ENCODE measurements at regions not wholly inside any gene's neighbourhood (a gene's known extent, or its start where the extent isn't known, plus 50 kb on each side); places are given as distances from the start of the nearest gene placed in this dataset.
A peak's percentile ranks its signal among the peaks of the same experiment; 100 is the strongest.

DNA sequence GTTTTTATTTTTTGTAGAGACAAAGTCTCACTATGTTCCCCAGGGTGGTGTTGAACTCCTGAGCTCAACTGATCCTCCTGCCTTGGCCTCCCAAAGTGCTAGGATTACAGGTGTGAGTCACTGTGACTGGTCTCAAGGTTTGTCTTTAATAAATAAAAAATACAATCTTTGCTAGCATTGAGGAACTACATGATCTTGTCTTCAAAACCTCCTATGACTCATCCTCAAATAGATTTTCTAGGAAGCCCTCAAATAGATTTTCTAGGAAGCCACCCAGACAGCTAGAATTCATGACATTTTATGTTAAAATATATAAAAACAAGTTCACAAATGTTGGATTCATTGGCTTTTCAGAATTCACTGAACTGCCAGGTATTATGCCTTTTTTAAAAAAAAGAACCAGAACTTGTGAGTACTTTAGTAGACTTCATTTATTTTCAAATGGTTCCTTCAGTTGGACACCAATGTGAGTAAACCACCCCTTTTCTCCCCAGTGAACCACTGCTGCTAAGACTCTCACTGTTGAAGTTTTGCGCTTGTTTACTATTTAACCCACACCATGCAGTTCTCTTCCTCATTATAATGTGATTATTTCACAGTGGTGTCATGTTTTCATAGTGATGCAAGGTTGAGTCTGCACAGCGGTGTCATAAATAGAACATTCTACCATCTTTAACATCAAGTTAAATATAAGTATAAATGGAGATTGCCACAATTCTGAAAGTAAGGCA, 303.9 kb downstream of the CASP12 start:
- DNase-seq (ENCODE audit: low read depth) = no peak

GRCh38 chr11:104588970-104589369, 309.3 kb downstream of the CASP12 start:
- DNase-seq (ENCODE audit: low read depth) = no peak

GRCh38 chr11:104588446-104588845, 309.8 kb downstream of the CASP12 start:
- no peak for DNase-seq (ENCODE audit: low read depth)

- no peak for DNase-seq (ENCODE audit: low read depth)
Observed at GRCh38 chr11:104584823-104585222, 313.4 kb downstream of the CASP12 start.

DNA sequence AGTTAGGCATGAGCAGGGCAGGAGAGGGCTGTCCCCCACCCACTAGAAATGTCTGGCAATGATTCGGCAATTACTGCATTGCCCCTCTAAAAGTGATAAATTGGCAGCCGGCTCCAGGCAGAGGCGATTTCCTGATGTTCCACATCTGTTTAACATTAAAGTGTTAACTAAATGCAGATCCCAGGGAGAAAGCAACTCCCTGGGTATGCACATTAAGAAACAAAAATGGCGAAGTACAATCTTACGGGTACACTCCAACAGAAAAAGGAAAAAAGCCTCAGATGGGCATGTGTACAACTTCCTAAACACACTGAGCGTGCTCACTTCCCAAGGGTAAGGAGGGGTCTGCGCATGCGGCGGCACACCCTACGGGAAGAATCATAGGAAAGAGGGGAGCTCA, 314.4 kb downstream of the CASP12 start:
- peak; percentile 24 for DNase-seq (ENCODE audit: low read depth)

DNA sequence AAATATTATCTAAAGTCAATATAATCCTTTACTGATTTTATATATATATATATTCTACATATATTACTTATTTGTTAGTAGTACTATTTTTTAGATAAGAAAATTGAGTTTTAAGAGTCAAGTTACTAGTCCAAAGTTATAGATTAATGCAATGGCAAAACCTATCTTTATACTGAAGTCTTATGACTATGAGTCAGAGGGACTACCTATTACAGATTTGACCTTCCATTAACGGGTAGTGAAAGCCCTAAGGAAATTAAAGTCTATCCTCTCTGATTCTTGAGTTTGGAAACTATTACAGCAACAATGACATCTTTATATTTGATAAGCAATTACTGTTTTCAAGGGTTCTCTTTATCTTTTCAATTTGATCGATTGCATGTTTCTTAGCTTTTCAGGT, 315.8 kb downstream of the CASP12 start:
- no peak for DNase-seq (ENCODE audit: low read depth)

- DNase-seq (ENCODE audit: low read depth) = peak; percentile 26
Observed at GRCh38 chr11:104581246-104581980, 316.8 kb downstream of the CASP12 start.

DNA sequence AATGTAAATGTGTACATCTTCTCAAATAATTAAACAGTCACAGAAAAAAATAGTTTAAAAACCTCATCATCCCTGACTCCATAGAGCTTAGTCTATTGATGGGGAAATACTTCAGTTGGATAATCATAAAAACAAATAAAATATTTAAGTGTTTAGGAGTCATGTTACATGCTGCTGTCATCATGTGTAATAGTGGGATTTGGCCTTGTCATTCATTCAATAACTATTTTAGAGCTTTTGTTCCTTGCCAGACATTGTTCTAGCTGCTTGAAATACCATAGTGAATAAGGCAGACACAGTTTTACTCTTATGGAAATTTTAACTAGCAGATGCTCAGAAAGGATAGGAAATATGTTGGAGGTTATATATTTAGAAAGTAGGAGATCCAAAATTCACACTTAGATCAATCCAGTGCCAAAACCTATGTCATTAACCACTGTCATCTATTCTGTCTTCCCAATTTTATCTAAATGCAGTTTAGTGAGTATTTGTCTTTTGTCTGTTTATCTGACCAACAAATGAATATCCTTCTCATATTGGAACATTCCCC, 324.7 kb downstream of the CASP12 start:
- DNase-seq (ENCODE audit: low read depth) = peak; percentile 60

- no peak for DNase-seq (ENCODE audit: low read depth)
Observed at GRCh38 chr11:104572279-104572678, 326.0 kb downstream of the CASP12 start.

- DNase-seq (ENCODE audit: low read depth) = no peak
Observed at GRCh38 chr11:104570078-104570701, 328.1 kb downstream of the CASP12 start.

GRCh38 chr11:104565583-104565961, 332.7 kb downstream of the CASP12 start:
- no peak for DNase-seq (ENCODE audit: low read depth)

DNA sequence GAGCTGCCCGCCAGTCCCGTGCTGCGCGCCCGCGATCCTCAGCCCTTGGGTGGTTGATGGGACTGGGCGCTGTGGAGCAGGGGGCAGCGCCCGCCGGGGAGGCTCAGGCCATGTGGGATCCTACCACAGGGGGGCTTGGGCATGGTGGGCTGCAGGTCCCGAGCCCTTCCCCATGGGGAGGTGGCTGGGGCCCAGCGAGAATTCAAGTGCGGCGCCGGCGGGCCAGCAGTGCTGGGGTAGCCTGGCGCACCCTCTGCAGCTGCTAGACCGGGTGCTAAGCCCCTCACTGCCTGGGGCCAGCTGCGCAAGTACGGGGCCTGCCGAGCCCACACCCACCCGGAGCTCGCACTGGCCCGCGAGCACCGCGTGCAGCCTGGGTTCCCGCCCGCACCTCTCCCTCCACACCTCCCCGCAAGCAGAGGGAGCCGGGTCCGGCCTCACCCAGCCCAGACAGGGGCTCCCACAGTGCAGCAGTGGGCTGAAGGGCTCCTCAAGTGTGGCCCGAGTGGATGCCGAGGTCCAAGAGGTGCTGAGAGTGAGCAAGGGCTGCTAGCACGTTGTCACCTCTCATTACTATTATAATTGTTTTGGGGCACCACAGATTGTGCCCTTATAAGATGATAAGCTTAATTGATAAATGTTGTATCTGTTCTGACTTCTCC, 333.2 kb downstream of the CASP12 start:
- DNase-seq (ENCODE audit: low read depth) = no peak

GRCh38 chr11:104556606-104557301, 341.5 kb downstream of the CASP12 start:
- DNase-seq (ENCODE audit: low read depth) = no peak

- DNase-seq (ENCODE audit: low read depth) = no peak
Observed at GRCh38 chr11:104549019-104549418, 349.2 kb downstream of the CASP12 start.

DNA sequence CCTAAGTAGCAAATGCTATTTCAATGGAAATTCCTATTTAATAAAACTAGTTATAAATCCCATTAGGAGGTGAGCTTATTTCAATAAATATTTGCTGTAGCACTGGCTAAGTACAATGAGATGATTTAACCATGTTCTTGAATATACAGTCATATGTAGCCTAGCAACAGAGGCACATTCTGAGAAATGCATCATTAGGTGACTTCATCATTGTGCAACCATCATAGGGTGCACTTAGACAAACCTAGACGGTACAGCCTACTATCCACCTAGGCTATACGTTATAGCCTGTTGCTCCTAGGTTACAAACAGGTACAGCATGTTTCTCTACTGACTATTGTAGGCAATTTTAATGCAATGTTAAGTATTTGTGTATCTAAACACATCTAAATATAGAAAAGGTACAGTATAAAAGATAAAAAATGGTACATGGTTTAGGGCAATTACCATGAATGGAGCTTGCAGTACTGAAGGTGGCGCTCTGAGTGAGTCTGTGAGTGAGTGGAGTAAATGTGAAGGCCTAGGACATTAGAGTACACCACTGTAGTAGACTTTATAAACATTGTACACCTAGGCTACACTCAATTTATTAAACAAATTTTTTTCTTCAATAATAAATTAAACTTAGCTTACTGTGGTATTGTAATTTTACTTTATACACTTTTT, 350.1 kb downstream of the CASP12 start:
- DNase-seq (ENCODE audit: low read depth) = peak; percentile 4

DNA sequence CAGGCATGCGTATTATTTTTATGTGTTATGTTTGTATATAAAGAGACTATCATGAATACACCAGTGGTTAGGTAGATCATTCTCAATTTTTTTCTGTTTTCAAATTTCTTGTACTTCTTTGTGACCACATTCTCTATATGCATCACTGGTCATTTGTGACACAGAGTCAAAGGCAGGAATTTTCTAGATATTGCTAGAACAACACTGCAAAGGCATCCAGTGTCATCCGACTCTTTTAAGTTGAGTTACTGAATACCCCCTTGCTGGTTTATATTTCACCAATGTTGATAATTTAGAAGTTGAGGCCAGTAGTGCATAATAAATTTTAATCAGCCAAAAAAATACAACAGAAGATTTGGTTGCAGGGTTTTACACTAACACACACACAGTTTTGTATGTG, 351.8 kb downstream of the CASP12 start:
- no peak for DNase-seq (ENCODE audit: low read depth)

DNA sequence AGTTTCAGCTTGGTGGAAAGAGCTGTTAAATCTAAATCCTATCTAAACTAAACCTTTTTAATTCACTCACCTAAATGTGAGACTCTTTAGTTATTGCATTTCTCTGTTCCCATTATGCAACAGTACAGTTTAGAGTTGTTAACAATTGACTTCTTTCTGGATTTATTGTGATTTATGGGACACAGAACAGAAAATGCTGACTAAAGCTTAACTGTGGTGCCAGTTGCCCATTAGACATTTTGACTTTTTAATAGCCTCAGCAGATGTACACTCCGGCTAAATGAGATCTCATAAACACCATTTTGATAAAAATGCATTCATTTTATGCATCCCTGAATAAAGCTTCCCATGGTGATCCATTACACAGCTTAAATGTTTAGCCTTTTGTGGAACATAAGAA, 356.6 kb downstream of the CASP12 start:
- DNase-seq (ENCODE audit: low read depth) = no peak

DNA sequence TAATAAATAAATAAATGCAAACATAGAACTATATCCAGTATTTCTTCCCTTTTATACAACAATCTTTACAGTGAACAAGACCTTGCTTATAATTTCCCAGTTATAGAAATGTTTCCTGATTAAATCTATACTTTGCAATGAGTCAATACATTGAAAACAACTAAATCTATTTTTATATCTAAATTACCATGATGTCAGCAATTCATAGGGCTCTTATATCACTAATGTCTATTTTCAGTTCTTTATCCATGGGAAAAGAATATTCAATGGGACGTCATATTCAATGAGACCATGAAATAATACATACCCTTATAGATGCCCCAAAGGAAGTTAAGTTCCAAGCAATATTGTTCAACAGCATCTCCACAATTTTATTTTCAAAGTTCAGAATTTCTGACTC, 359.9 kb downstream of the CASP12 start:
- DNase-seq (ENCODE audit: low read depth) = no peak

DNA sequence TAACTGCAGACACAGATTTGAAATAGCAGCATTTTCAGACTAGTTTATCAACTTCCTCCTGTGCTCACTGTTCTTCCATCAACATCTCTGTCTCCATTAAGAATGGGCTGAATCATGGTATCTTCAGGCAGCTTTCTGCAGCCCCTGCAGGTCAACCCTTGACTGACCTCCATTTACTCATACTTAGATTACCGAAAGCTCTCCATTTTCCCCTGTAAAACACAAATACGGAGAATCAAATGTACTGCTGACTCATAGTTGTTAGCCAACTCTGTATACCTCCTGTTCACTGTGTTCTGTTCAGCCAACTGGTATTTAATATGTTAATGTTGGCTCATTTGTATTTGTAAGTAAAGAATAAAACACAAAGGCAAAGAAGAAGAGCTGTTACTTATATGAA, 364.0 kb downstream of the CASP12 start:
- peak; percentile 34 for DNase-seq (ENCODE audit: low read depth)

- DNase-seq (ENCODE audit: low read depth) = no peak
Observed at GRCh38 chr11:104531894-104532293, 366.4 kb downstream of the CASP12 start.

- DNase-seq (ENCODE audit: low read depth) = no peak
Observed at GRCh38 chr11:104531075-104531474, 367.1 kb upstream of the PDGFD start.
